ENCODE measurements at regions not wholly inside any gene's neighbourhood (a gene's known extent, or its start where the extent isn't known, plus 50 kb on each side); places are given as distances from the start of the nearest gene placed in this dataset.
"Not testable (repeated sequence)": the region's sequence is repeated elsewhere in the genome, so short reads cannot be mapped to it uniquely, and the experiment has no call there.

GRCh38 chr20:53773066-53773791 is 179.6 kb upstream of the ZNF217 start:
- TF ChIP-seq CTCF (conservative IDR thresholded peaks at IDR 0.05); EZH2 (IDR thresholded peaks at IDR 0.05; ENCODE audit: low read depth): not testable (repeated sequence)
